ENCODE measurements at regions not wholly inside any gene's neighbourhood (a gene's known extent, or its start where the extent isn't known, plus 50 kb on each side); places are given as distances from the start of the nearest gene placed in this dataset.

DNA sequence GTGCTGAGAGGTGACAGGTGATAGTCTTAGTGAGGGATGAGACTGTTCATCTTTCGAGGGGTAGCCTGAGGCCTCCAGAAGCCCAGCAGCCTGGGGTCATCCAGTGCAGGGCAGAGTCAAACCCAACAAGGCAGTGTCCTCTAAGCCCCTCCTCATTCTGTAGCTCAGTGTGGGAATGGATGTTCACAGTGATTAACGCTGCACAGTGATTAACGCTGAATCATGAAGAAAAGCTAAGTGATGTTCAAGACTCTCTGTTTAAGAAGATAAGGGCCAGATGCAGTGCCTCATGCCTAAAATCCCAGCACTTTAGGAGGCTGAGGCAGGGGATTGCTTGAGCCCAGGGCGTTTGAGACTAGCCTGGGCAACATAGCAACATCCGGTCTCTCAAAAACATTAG, 56.3 kb upstream of the LAPTM4A start (continued):
- TF ChIP-seq GATAD2A (IDR thresholded peaks at IDR 0.05) (no peak), TAL1 (IDR thresholded peaks at IDR 0.05) (peak; percentile 52; the same call in 1 of the 2 replicates), KDM1A (IDR thresholded peaks at IDR 0.05) (peak; percentile 76 to 80), CBFA2T3 (IDR thresholded peaks at IDR 0.05) (peak; percentile 85), MBD2 (IDR thresholded peaks at IDR 0.05; ENCODE audit: borderline replicate concordance, low read depth) (no peak)

GRCh38 chr2:20107352-20107751, 55.9 kb upstream of the LAPTM4A start:
- Histone ChIP-seq H3K27ac (ENCODE audit: extremely low read depth, low read depth, low read length) (no peak overlapping the region), H3K79me2 (ENCODE audit: control insufficient read depth, insufficient read depth, low read length) (no peaks in the 10 kb centered on the region), H4K20me1 (replicated peaks; ENCODE audit: control insufficient read depth, insufficient read depth, low read length) (no peaks in the 10 kb centered on the region), H3K9me1 (ENCODE audit: control insufficient read depth, insufficient read depth, low read length) (no peaks in the 10 kb centered on the region), H3K27me3 (ENCODE audit: control insufficient read depth in 2 of 2, insufficient read depth in 2 of 2, low read length in 2 of 2) (peaks cover 3 to 17% of the 10 kb centered on the region in 2 experiments; a peak in 3 of 5 replicates), H2AFZ (ENCODE audit: low read depth, low read length) (no peak overlapping the region), H3K4me3 (no peak overlapping the region), H3K9me3 (replicated peaks; ENCODE audit: control insufficient read depth, insufficient read depth, low read depth, low read length) (no peaks in the 10 kb centered on the region), H3K4me1 (replicated peaks in 1 of 2; ENCODE audit: control insufficient read depth in 2 of 2, insufficient read depth in 2 of 2, low read length in 2 of 2) (peaks cover 0 to 6% of the 10 kb centered on the region in 2 experiments; a peak in 4 of 5 replicates), H3K4me2 (ENCODE audit: insufficient read depth, low read length) (no peak overlapping the region), H3K36me3 (ENCODE audit: control insufficient read depth, insufficient read depth, low read length) (no peaks in the 10 kb centered on the region), H3K9ac (ENCODE audit: insufficient read depth in 1 of 2, low read depth in 2 of 2, low read length in 2 of 2) (no peak overlapping the region)
- no peak for DNase-seq (ENCODE audit: extremely low read depth in 1 of 4, low spot score in 3 of 4)
- FAIRE-seq: no peak
- ChIA-PET POLR2A (interaction anchor here (1.2 kb wide), 1 partner anchor 14 kb away, joined by 3 read pairs; no protein-coding TSS in a partner anchor), CTCF (ENCODE audit: low intra/inter-chr PET ratio) (no interaction called here)
- in situ Hi-C loops (cut with MboI) (no loop called here), intact Hi-C loops (cut with micrococcal nuclease) (loop anchor here (10.0 kb wide), 1 partner anchor 317 kb away; no protein-coding TSS in a partner anchor)
- ATAC-seq: no peak
- BruUV-seq (replicated peaks): no TSS peak
- WGBS (ENCODE audit: insufficient coverage, low coverage, missing lambda C conversion rate): 41% methylated on average over 6 of the region's 11 CpGs
- TF ChIP-seq PHF8 (IDR thresholded peaks at IDR 0.05; ENCODE audit: borderline replicate concordance, low read length) (no peak), RB1 (IDR thresholded peaks at IDR 0.05; ENCODE audit: low read depth) (no peak), ZNF766 (CRISPR knock-in tag; conservative IDR thresholded peaks at IDR 0.05) (no peak), ELF2 (CRISPR knock-in tag; IDR thresholded peaks at IDR 0.05) (no peak), RHOXF2B (CRISPR knock-in tag; conservative IDR thresholded peaks at IDR 0.05) (no peak)

Measured in K562 (cell line).